HCT116 (cell line): ENCODE measurements at regions not wholly inside any gene's neighbourhood (a gene's known extent, or its start where the extent isn't known, plus 50 kb on each side); places are given as distances from the start of the nearest gene placed in this dataset.

ENCODE experiments used
- ATAC-seq: fragments of 200-7000 bp; cut with Tn5 transposase; 2 replicates; pipeline ENCODE4 v1.9.1; 2020; ENCODE audit warnings: mild to moderate bottlenecking, moderate library complexity
- BruUV-seq: library from RNA; stranded (reverse); fragments of 400-500 nt; replicated peaks from 2 replicates; lab custom pipeline; 2021; lab: Mats Ljungman, UMichigan
- CTCF ChIA-PET: fragments of 300-600 bp; sonication (Branson Sonifier 250); formaldehyde crosslinking; loops from one replicate; lab custom pipeline; 2021; ENCODE audit warnings: antibody characterized with exemption; lab: Charles Lee
- POLR2A ChIA-PET: fragments of 300-600, 350-600 bp; sonication (Branson Sonifier 250); formaldehyde crosslinking; loops from one replicate; lab custom pipeline; 2021; ENCODE audit warnings: antibody characterized with exemption; lab: Charles Lee
- RAD21 ChIA-PET, 2 experiments: fragments of 300-600 bp; sonication (Branson Sonifier 250); formaldehyde crosslinking; loops; one replicate each; lab custom pipeline; 2023; ENCODE audit warnings: low total read pairs in 2 of 2; ENCODE audit not compliant: uncharacterized antibody in 2 of 2, unreplicated experiment in 2 of 2, low non-redundant PET in 1 of 2; lab: Charles Lee
- DNase-seq: peaks from one replicate; pipeline ENCODE4 v3.0.0-alpha.2; 2010; ENCODE audit warnings: low read depth, low spot score
- H2AFZ ChIP-seq: fragments of 200-600 bp; shearing (Covaris generic), sonication (generic); 2 replicates; pipeline ENCODE4 v1.6.1; 2017; ENCODE audit warnings: low read depth, mixed run types, mixed read lengths, antibody characterized with exemption, low read length; ENCODE audit not compliant: poor library complexity, severe bottlenecking
- H3K27ac ChIP-seq: 2 replicates; pipeline ENCODE4 v1.5.1; 2012; ENCODE audit warnings: low read depth, low read length
- H3K27me3 ChIP-seq: fragments of 200-600 bp; sonication (generic); 2 replicates; pipeline ENCODE4 v1.6.1; 2016; ENCODE audit warnings: mixed run types, low read length, mixed read lengths; ENCODE audit not compliant: insufficient read depth
- H3K36me3 ChIP-seq, 2 experiments: fragments of 200-500 bp in 1 of 2; fragments of 200-600 bp in 1 of 2; sonication (Bioruptor generic) in 1 of 2; sonication (generic) in 1 of 2; 2 replicates each; pipeline versions ENCODE4 v1.5.1 to v1.6.1; 2014 to 2016; ENCODE audit warnings: low read length in 2 of 2, inconsistent platforms in 1 of 2, mixed read lengths in 1 of 2, mixed run types in 1 of 2; ENCODE audit not compliant: insufficient read depth in 2 of 2, control insufficient read depth in 1 of 2
- H3K4me1 ChIP-seq, 2 experiments: fragments of 200-600 bp in 1 of 2; sonication (generic) in 1 of 2; 2 replicates each; pipeline versions ENCODE4 v1.5.1 to v1.6.1; 2012 to 2017; ENCODE audit warnings: low read length in 2 of 2, inconsistent platforms in 1 of 2, mild to moderate bottlenecking in 1 of 2, mixed read lengths in 1 of 2, mixed run types in 1 of 2, moderate library complexity in 1 of 2; ENCODE audit not compliant: insufficient read depth in 2 of 2, control insufficient read depth in 1 of 2
- H3K4me2 ChIP-seq: fragments of 200-600 bp; sonication (generic); 2 replicates; pipeline ENCODE4 v1.6.1; 2017; ENCODE audit warnings: mixed run types, low read length, mixed read lengths
- H3K4me3 ChIP-seq, 2 experiments: fragments of 200-600 bp in 1 of 2; sonication (generic) in 1 of 2; replicated peaks in 1 of 2; 2 replicates each; pipeline ENCODE4 v1.5.1; 2011 to 2016; ENCODE audit warnings: low read length in 2 of 2, control low read depth in 1 of 2, low read depth in 1 of 2, mild to moderate bottlenecking in 1 of 2, mixed read lengths in 1 of 2, mixed run types in 1 of 2
- H3K79me2 ChIP-seq: fragments of 200-600 bp; sonication (generic); 2 replicates; pipeline ENCODE4 v1.6.1; 2017; ENCODE audit warnings: mild to moderate bottlenecking, mixed run types, low read length, moderate library complexity, mixed read lengths; ENCODE audit not compliant: insufficient read depth
- H3K9ac ChIP-seq: fragments of 200-600 bp; sonication (generic); 2 replicates; pipeline ENCODE4 v1.6.1; 2016; ENCODE audit warnings: low read length, mixed read lengths
- H3K9me2 ChIP-seq: fragments of 200-600 bp; sonication (generic), shearing (Covaris generic); 2 replicates; pipeline ENCODE4 v1.6.1; 2017; ENCODE audit warnings: mixed run types, mild to moderate bottlenecking, moderate library complexity; ENCODE audit not compliant: insufficient read depth
- H3K9me3 ChIP-seq, 2 experiments: fragments of 200-500 bp in 1 of 2; fragments of 200-600 bp in 1 of 2; sonication (Bioruptor generic) in 1 of 2; sonication (generic) in 1 of 2; 2 replicates each; pipeline ENCODE4 v1.6.1; 2014 to 2017; ENCODE audit warnings: low read length in 2 of 2, mixed read lengths in 2 of 2, inconsistent platforms in 1 of 2, low read depth in 1 of 2, mild to moderate bottlenecking in 1 of 2, mixed run types in 1 of 2, moderate library complexity in 1 of 2; ENCODE audit not compliant: control insufficient read depth in 1 of 2, insufficient read depth in 1 of 2
- H4K20me1 ChIP-seq: fragments of 200-600 bp; sonication (generic), shearing (Covaris generic); 2 replicates; pipeline ENCODE4 v1.6.1; 2017; ENCODE audit warnings: mixed run types, mild to moderate bottlenecking, moderate library complexity; ENCODE audit not compliant: insufficient read depth
- CBX3 ChIP-seq: IDR thresholded peaks from 2 replicates; pipeline ENCODE4 v1.6.1; 2012; ENCODE audit warnings: low read depth
- ELF1 ChIP-seq: IDR thresholded peaks from 2 replicates; pipeline ENCODE4 v1.6.1; 2012; ENCODE audit warnings: low read depth, borderline replicate concordance
- EZH2phosphoT487 ChIP-seq: fragments of 200-600 bp; IDR thresholded peaks from 2 replicates; pipeline ENCODE4 v1.6.1; 2018; ENCODE audit warnings: antibody characterized with exemption, borderline replicate concordance
- FOSL1 ChIP-seq: IDR thresholded peaks from 2 replicates; pipeline ENCODE4 v1.6.1; 2012; ENCODE audit warnings: low read depth
- JUND ChIP-seq: IDR thresholded peaks from 2 replicates; pipeline ENCODE4 v1.6.1; 2012
- POLR2AphosphoS5 ChIP-seq: IDR thresholded peaks from 2 replicates; pipeline ENCODE4 v1.6.1; 2011; ENCODE audit warnings: mild to moderate bottlenecking, low read depth, low read length, moderate library complexity
- RAD21 ChIP-seq: IDR thresholded peaks from 2 replicates; pipeline ENCODE4 v1.6.1; 2012; ENCODE audit warnings: low read depth, mild to moderate bottlenecking
- SP1 ChIP-seq: IDR thresholded peaks from 2 replicates; pipeline ENCODE4 v1.6.1; 2012; ENCODE audit warnings: low read depth
- SRF ChIP-seq: IDR thresholded peaks from 2 replicates; pipeline ENCODE4 v1.6.1; 2012; ENCODE audit warnings: low read depth
- TCF7L2 ChIP-seq: IDR thresholded peaks from 2 replicates; pipeline ENCODE4 v1.7.0; 2011; ENCODE audit warnings: borderline replicate concordance, inconsistent platforms; ENCODE audit not compliant: insufficient read depth, insufficient read length; ENCODE audit errors: extremely low read depth
- YY1 ChIP-seq: IDR thresholded peaks from 2 replicates; pipeline ENCODE4 v1.6.1; 2011; ENCODE audit warnings: low read length, low read depth, moderate library complexity, mild to moderate bottlenecking; ENCODE audit not compliant: insufficient replicate concordance; ENCODE audit errors: extremely low read depth
- ZFX ChIP-seq: fragments of 450-650 bp; IDR thresholded peaks from 2 replicates; pipeline ENCODE4 v1.6.1; 2017
- ZNF274 ChIP-seq: fragments of 200-500 bp; sonication (Bioruptor generic); IDR thresholded peaks from 2 replicates; pipeline ENCODE4 v1.6.1; 2014; ENCODE audit warnings: mild to moderate bottlenecking, low read depth, low read length, inconsistent platforms
- intact Hi-C: fragments of 100-400 bp; cut with micrococcal nuclease; formaldehyde crosslinking; loops from 2 replicates; pipeline ENCODE4 v1.10.0; 2022

- Histone ChIP-seq H3K9me2 (no peaks in the 10 kb centered on the region), H3K9ac (no peak overlapping the region), H3K4me1 (no peaks in the 10 kb centered on the region), H3K27ac (no peak overlapping the region), H3K4me2 (no peak overlapping the region), H2AFZ (no peak overlapping the region), H3K4me3 (no peak overlapping the region), H4K20me1 (no peaks in the 10 kb centered on the region), H3K27me3 (no peaks in the 10 kb centered on the region), H3K36me3 (no peaks in the 10 kb centered on the region), H3K9me3 (no peaks in the 10 kb centered on the region), H3K79me2 (no peaks in the 10 kb centered on the region)
- intact Hi-C loops: no loop called here
- RAD21 ChIA-PET: no interaction called here
- TF ChIP-seq EZH2phosphoT487 (no peak), YY1 (no peak), RAD21 (no peak), SP1 (no peak), ZFX (no peak), JUND (no peak), ZNF274 (no peak), ELF1 (no peak), POLR2AphosphoS5 (no peak), TCF7L2 (no peak), SRF (no peak)
- POLR2A ChIA-PET: no interaction called here
- no peak for DNase-seq
- no peak for ATAC-seq
- no TSS peak for BruUV-seq
- CTCF ChIA-PET: no interaction called here
Measured at GRCh38 chr17:71572343-71572742, 548.5 kb upstream of the SOX9 start.

- H3K27ac ChIP-seq: no peak overlapping the region
- ATAC-seq (no peak), DNase-seq (no peak)
- no TSS peak for BruUV-seq
- H3K79me2 ChIP-seq: no peaks in the 10 kb centered on the region
- H3K4me1 ChIP-seq: no peaks in the 10 kb centered on the region
- CTCF ChIA-PET: interaction anchor here (1.1 kb wide), 1 partner anchor 542 kb away, joined by 3 read pairs; the partner anchor contains the start of gene SOX9
- TF ChIP-seq CBX3: peak; percentile 52; the same call in 1 of the 2 replicates
- TF ChIP-seq FOSL1: no peak
- peaks cover 0 to 10% of the 10 kb centered on the region in 2 experiments; a peak in 1 of 4 replicates for H3K9me3 ChIP-seq
- no peak overlapping the region for H3K4me3 ChIP-seq
- POLR2A ChIA-PET: no interaction called here
- no peak overlapping the region for H3K9ac ChIP-seq
- no peak overlapping the region for H3K4me2 ChIP-seq
- no peaks in the 10 kb centered on the region for H3K36me3 ChIP-seq
- no peaks in the 10 kb centered on the region for H3K27me3 ChIP-seq
- RAD21 ChIA-PET: no interaction called here
- no peaks in the 10 kb centered on the region for H4K20me1 ChIP-seq
- intact Hi-C loops: no loop called here
- H3K9me2 ChIP-seq: no peaks in the 10 kb centered on the region; the same call in 1 of the 2 replicates
- H2AFZ ChIP-seq: no peak overlapping the region
Measured at GRCh38 chr17:71578446-71578845, 542.4 kb upstream of the SOX9 start.
